DND-41 (cell line): ENCODE measurements at regions not wholly inside any gene's neighbourhood (a gene's known extent, or its start where the extent isn't known, plus 50 kb on each side); places are given as distances from the start of the nearest gene placed in this dataset.
"Not testable (repeated sequence)": the region's sequence is repeated elsewhere in the genome, so short reads cannot be mapped to it uniquely, and the experiment has no call there.

Experiments
- ATAC-seq: fragments of 200-7000 bp; cut with Tn5 transposase; 3 replicates; pipeline ENCODE4 v1.9.1; 2021; ENCODE audit warnings: low read depth; ENCODE audit not compliant: insufficient read depth
- DNase-seq: peaks from one replicate; pipeline ENCODE4 v3.0.0-alpha.2; 2020
- H2AFZ ChIP-seq: 2 replicates; pipeline ENCODE4 v1.6.0; 2012; ENCODE audit warnings: low read depth, low read length
- H3K27ac ChIP-seq: 2 replicates; pipeline ENCODE4 v1.5.1; 2012; ENCODE audit warnings: low read length, inconsistent platforms
- H3K27me3 ChIP-seq: fragments of 200-600 bp; sonication (generic); 2 replicates; pipeline ENCODE4 v1.6.0; 2012; ENCODE audit warnings: low read length, mild to moderate bottlenecking, inconsistent platforms; ENCODE audit not compliant: insufficient read depth, poor library complexity
- H3K36me3 ChIP-seq: 2 replicates; pipeline ENCODE4 v1.5.1; 2012; ENCODE audit warnings: low read length, inconsistent platforms; ENCODE audit not compliant: insufficient read depth
- H3K4me1 ChIP-seq: 2 replicates; pipeline ENCODE4 v1.5.1; 2012; ENCODE audit warnings: mild to moderate bottlenecking, low read length; ENCODE audit not compliant: insufficient read depth
- H3K4me2 ChIP-seq: 2 replicates; pipeline ENCODE4 v1.6.0; 2012; ENCODE audit warnings: mild to moderate bottlenecking, moderate library complexity, low read length, inconsistent platforms; ENCODE audit not compliant: insufficient read depth
- H3K4me3 ChIP-seq, 2 experiments: fragments of 200-600 bp in 1 of 2; shearing (Covaris generic) in 1 of 2; 2 replicates each; pipeline ENCODE4 v1.5.1; 2012 to 2016; ENCODE audit warnings: inconsistent platforms in 2 of 2, low read length in 2 of 2, mild to moderate bottlenecking in 2 of 2, low read depth in 1 of 2, moderate library complexity in 1 of 2
- H3K79me2 ChIP-seq: 2 replicates; pipeline ENCODE4 v1.6.0; 2012; ENCODE audit warnings: low read length, inconsistent platforms; ENCODE audit not compliant: insufficient read depth
- H3K9ac ChIP-seq: 2 replicates; pipeline ENCODE4 v1.6.0; 2012; ENCODE audit warnings: low read depth, mild to moderate bottlenecking, inconsistent platforms, low read length, moderate library complexity
- H3K9me3 ChIP-seq: 2 replicates; pipeline ENCODE4 v1.5.1; 2012; ENCODE audit warnings: low read length, moderate library complexity, mild to moderate bottlenecking, inconsistent platforms; ENCODE audit not compliant: insufficient read depth, severe bottlenecking
- H4K20me1 ChIP-seq: 2 replicates; pipeline ENCODE4 v1.6.0; 2012; ENCODE audit warnings: low read length; ENCODE audit not compliant: insufficient read depth
- EZH2 ChIP-seq: IDR thresholded peaks from 3 replicates; pipeline ENCODE4 v1.6.1; 2012; ENCODE audit warnings: borderline replicate concordance, low read depth, mild to moderate bottlenecking, moderate library complexity, low read length, inconsistent platforms; ENCODE audit not compliant: severe bottlenecking
- TF ChIP-seq, protein P1 (sequence below): IDR thresholded peaks from 2 replicates; pipeline ENCODE4 v1.5.1; 2012; ENCODE audit warnings: borderline replicate concordance, low read length, moderate library complexity, mild to moderate bottlenecking; ENCODE audit not compliant: poor library complexity, severe bottlenecking; ENCODE audit errors: extremely low read depth

DNA sequence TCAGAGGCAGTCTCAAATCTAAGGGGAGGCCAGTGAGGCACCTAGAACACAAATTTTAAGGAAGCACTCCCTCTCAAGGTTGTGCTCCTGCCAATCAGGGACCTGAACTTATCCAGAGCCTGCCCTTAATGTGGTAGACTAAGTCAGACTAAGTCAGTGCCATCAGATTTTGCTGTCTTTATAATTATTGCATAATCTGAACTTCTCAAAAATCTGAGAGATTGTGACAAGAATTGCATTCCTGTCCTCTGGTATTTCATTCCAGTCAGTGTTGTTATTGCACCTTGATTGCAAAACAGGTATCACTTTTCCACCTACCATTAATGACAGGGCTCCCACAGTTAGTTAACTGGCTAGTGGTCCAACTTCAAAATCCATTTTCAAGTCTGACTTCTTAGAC is 197.1 kb upstream of the HCN1 start:
- Histone ChIP-seq H3K4me2 (no peak overlapping the region), H3K4me1 (no peaks in the 10 kb centered on the region), H2AFZ (no peak overlapping the region), H3K27me3 (no peaks in the 10 kb centered on the region), H3K4me3 (no peak overlapping the region), H3K27ac (no peak overlapping the region), H4K20me1 (no peaks in the 10 kb centered on the region), H3K9ac (no peak overlapping the region), H3K36me3 (no peaks in the 10 kb centered on the region), H3K9me3 (peaks cover 4% of the 10 kb centered on the region), H3K79me2 (no peaks in the 10 kb centered on the region)
- TF ChIP-seq EZH2, result no peak
- TF ChIP-seq, protein P1, sequence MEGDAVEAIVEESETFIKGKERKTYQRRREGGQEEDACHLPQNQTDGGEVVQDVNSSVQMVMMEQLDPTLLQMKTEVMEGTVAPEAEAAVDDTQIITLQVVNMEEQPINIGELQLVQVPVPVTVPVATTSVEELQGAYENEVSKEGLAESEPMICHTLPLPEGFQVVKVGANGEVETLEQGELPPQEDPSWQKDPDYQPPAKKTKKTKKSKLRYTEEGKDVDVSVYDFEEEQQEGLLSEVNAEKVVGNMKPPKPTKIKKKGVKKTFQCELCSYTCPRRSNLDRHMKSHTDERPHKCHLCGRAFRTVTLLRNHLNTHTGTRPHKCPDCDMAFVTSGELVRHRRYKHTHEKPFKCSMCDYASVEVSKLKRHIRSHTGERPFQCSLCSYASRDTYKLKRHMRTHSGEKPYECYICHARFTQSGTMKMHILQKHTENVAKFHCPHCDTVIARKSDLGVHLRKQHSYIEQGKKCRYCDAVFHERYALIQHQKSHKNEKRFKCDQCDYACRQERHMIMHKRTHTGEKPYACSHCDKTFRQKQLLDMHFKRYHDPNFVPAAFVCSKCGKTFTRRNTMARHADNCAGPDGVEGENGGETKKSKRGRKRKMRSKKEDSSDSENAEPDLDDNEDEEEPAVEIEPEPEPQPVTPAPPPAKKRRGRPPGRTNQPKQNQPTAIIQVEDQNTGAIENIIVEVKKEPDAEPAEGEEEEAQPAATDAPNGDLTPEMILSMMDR, result no peak
- no peak for DNase-seq
- ATAC-seq, result no peak

DNA sequence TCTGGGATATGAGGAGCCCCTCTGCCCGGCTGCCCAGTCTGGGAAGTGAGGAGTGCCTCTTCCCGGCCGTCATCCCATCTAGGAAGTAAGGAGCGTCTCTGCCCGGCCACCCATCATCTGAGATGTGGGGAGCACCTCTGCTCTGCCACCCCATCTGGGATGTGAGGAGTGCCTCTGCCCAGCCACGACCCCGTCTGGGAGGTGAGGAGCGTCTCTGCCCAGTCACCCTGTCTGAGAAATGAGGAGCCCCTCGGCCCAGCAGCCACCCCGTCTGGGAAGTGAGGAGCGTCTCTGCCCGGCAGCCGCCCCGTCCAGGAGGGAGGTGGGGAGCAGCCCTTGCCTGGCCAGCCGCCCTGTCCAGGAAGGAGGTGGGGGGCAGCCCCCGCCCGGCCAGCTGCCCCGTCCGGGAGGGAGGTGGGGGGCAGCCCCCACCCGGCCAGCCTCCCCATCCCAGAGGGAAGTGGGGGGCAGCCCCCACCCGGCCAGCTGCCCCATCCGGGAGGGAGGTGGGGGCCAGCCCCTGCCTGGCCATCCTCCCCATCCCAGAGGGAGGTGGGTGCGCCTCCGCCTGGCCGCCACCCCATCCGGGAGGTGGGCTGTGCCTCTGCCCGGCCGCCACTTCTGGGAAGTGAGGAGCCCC is 194.4 kb upstream of the HCN1 start:
- not testable (repeated sequence) for DNase-seq, H3K27ac ChIP-seq, H3K27me3 ChIP-seq, H3K36me3 ChIP-seq, H3K4me2 ChIP-seq, H3K79me2 ChIP-seq, H3K9ac ChIP-seq, H4K20me1 ChIP-seq, ATAC-seq, H3K4me3 ChIP-seq, H2AFZ ChIP-seq, H3K9me3 ChIP-seq, H3K4me1 ChIP-seq

GRCh38 chr5:45862763-45863162 is 166.6 kb upstream of the HCN1 start:
- Histone ChIP-seq H3K27ac (no peak overlapping the region), H3K79me2 (no peaks in the 10 kb centered on the region), H2AFZ (no peak overlapping the region), H3K36me3 (no peaks in the 10 kb centered on the region), H4K20me1 (no peaks in the 10 kb centered on the region), H3K4me2 (no peak overlapping the region), H3K4me1 (no peaks in the 10 kb centered on the region), H3K9ac (no peak overlapping the region), H3K27me3 (no peaks in the 10 kb centered on the region), H3K9me3 (peaks cover 2% of the 10 kb centered on the region), H3K4me3 (no peak overlapping the region)
- DNase-seq, result no peak
- ATAC-seq, result no peak
- TF ChIP-seq, protein P1, result no peak
- no peak for TF ChIP-seq EZH2

DNA sequence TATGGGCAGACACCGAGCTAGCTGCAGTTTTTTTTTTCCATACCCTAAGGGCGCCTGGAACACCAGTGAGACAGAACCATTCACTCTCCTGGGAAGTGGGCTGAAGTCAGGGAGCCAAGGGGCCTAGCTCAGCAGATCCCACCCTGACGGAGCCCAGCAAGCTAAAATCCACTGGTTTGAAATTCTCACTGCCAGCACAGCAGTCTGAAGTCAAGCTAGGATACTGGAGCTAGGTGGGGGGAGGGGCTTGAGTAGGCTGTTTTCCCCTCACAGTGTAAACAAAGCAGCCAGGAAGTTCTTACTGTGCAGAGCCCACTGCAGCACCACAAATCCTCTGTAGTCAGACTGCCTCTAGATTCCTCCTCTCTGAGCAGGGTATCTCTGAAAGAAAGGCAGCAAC is 151.7 kb upstream of the HCN1 start:
- Histone ChIP-seq H3K9me3 (no peaks in the 10 kb centered on the region), H3K27ac (no peak overlapping the region), H4K20me1 (no peaks in the 10 kb centered on the region), H2AFZ (no peak overlapping the region), H3K4me2 (no peak overlapping the region), H3K4me3 (no peak overlapping the region), H3K9ac (no peak overlapping the region), H3K27me3 (no peaks in the 10 kb centered on the region), H3K36me3 (no peaks in the 10 kb centered on the region), H3K4me1 (no peaks in the 10 kb centered on the region), H3K79me2 (no peaks in the 10 kb centered on the region)
- DNase-seq, result no peak
- no peak for TF ChIP-seq EZH2
- TF ChIP-seq, protein P1, result no peak
- ATAC-seq, result no peak
